OCI-LY3 (cell line): ENCODE measurements at regions not wholly inside any gene's neighbourhood (a gene's known extent, or its start where the extent isn't known, plus 50 kb on each side); places are given as distances from the start of the nearest gene placed in this dataset.

Source experiments
- EZH2phosphoT487 ChIP-seq: fragments of 200-600 bp; shearing (Covaris generic); IDR thresholded peaks from 2 replicates; pipeline ENCODE4 v1.6.1; 2018; ENCODE audit warnings: antibody characterized with exemption, mixed run types, low read depth
- TF ChIP-seq, protein P1 (sequence below): fragments of 200-600, 300-600 bp; sonication (generic); IDR thresholded peaks from 2 replicates; pipeline ENCODE4 v1.5.1; 2014; ENCODE audit warnings: antibody characterized with exemption, low read length, low read depth

DNA sequence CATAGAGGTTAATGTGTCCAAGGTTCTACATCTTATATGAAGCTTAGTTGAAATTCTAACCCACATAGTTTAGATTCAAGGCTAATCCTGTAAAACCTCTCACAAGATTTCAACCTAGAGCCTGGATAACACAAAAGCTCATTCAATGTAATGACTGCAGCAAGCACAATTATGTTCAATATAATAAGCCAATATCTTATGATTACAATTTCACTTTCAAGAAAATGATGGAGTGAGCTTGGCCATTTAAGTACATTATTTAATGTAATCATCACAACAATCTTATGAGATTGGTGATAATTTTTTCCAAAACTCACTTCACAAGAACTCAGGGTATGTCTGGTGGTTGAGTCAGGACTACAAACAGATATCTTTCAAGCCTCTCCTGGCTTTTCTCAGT is 1140.8 kb upstream of the WWC1 start:
- TF ChIP-seq, protein P1, sequence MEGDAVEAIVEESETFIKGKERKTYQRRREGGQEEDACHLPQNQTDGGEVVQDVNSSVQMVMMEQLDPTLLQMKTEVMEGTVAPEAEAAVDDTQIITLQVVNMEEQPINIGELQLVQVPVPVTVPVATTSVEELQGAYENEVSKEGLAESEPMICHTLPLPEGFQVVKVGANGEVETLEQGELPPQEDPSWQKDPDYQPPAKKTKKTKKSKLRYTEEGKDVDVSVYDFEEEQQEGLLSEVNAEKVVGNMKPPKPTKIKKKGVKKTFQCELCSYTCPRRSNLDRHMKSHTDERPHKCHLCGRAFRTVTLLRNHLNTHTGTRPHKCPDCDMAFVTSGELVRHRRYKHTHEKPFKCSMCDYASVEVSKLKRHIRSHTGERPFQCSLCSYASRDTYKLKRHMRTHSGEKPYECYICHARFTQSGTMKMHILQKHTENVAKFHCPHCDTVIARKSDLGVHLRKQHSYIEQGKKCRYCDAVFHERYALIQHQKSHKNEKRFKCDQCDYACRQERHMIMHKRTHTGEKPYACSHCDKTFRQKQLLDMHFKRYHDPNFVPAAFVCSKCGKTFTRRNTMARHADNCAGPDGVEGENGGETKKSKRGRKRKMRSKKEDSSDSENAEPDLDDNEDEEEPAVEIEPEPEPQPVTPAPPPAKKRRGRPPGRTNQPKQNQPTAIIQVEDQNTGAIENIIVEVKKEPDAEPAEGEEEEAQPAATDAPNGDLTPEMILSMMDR: no peak
- no peak for TF ChIP-seq EZH2phosphoT487
